Upper lobe of right lung (tissue), 1 donor: ENCODE measurements at regions not wholly inside any gene's neighbourhood (a gene's known extent, or its start where the extent isn't known, plus 50 kb on each side); places are given as distances from the start of the nearest gene placed in this dataset.
A peak's percentile ranks its signal among the peaks of the same experiment; 100 is the strongest.

Experiments
- ATAC-seq: fragments of 200-7000 bp; cut with Tn5 transposase; one replicate; pipeline ENCODE4 v1.9.1; 2020; ENCODE audit warnings: mild to moderate bottlenecking, moderate library complexity
- DNase-seq: peaks from one replicate; pipeline ENCODE4 v3.0.0-alpha.2; 2020
- H3K27ac ChIP-seq: fragments of 200-600 bp; one replicate; pipeline ENCODE4 v1.8.0; 2022
- H3K27me3 ChIP-seq: fragments of 200-600 bp; one replicate; pipeline ENCODE4 v1.8.0; 2022; ENCODE audit warnings: mild to moderate bottlenecking
- H3K36me3 ChIP-seq: fragments of 200-600 bp; one replicate; pipeline ENCODE4 v1.8.0; 2022
- H3K4me1 ChIP-seq: fragments of 200-600 bp; one replicate; pipeline ENCODE4 v1.8.0; 2022
- H3K4me3 ChIP-seq: fragments of 200-600 bp; one replicate; pipeline ENCODE4 v1.8.0; 2022; ENCODE audit warnings: mild to moderate bottlenecking
- H3K9me3 ChIP-seq: fragments of 200-600 bp; one replicate; pipeline ENCODE4 v1.8.0; 2022
- intact Hi-C: fragments of 100-400 bp; cut with DNase I; formaldehyde crosslinking; loops from one replicate; pipeline ENCODE4 v1.11.0; 2022
- TF ChIP-seq, protein P1 (sequence below): fragments of 200-600 bp; IDR thresholded peaks from one replicate; pipeline ENCODE4 v1.8.0; 2022; ENCODE audit warnings: antibody characterized with exemption
- donor health status: DM: no; HTN: yes; CAD: no; lungs with severe emphysema.

DNA sequence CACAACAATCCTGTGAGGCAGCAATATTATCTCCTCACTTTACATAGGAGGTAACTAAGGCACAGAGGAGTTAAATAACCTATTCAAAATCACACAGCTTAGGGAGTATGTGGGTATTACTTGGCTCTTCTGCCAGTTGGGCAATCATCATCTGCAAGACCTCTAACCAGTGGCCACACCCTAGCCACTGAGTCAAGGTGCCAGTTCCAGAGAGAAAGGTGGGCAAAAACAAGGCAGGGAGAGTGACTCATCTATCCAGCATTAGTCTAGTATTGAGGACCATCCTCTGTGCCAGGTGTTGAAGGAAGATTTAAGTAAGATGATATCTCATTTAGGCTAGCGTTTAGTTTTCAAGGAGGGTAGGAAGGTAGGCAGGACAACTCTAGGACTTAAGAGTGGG lies 113.9 kb upstream of the EOLA2 start:
- intact Hi-C loops: no loop called here
- H3K27ac ChIP-seq: no peak overlapping the region
- no peaks in the 10 kb centered on the region for H3K4me1 ChIP-seq
- H3K4me3 ChIP-seq: no peak overlapping the region
- no peaks in the 10 kb centered on the region for H3K9me3 ChIP-seq
- no peaks in the 10 kb centered on the region for H3K27me3 ChIP-seq
- DNase-seq (no peak), ATAC-seq (no peak)
- no peaks in the 10 kb centered on the region for H3K36me3 ChIP-seq
- TF ChIP-seq, protein P1, sequence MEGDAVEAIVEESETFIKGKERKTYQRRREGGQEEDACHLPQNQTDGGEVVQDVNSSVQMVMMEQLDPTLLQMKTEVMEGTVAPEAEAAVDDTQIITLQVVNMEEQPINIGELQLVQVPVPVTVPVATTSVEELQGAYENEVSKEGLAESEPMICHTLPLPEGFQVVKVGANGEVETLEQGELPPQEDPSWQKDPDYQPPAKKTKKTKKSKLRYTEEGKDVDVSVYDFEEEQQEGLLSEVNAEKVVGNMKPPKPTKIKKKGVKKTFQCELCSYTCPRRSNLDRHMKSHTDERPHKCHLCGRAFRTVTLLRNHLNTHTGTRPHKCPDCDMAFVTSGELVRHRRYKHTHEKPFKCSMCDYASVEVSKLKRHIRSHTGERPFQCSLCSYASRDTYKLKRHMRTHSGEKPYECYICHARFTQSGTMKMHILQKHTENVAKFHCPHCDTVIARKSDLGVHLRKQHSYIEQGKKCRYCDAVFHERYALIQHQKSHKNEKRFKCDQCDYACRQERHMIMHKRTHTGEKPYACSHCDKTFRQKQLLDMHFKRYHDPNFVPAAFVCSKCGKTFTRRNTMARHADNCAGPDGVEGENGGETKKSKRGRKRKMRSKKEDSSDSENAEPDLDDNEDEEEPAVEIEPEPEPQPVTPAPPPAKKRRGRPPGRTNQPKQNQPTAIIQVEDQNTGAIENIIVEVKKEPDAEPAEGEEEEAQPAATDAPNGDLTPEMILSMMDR: no peak

DNA sequence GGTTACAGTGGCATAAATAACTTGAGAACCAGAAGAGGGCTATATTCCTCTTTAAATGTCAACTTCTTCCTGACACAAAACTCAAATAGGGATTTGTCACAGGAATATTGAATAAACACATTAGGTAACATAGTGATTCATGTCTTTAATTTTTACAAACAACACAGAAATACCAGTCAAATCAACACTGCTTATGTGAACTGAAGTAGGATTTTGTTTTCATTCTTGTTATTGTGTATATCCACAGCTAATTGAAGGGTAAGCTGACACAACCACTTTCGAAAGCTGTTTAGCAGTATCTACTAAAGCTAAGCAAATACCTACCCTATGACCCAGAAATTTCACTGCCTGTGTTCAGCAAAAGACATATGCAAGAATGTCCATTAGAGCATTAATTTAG lies 120.4 kb upstream of the EOLA2 start:
- intact Hi-C loops: no loop called here
- no peak overlapping the region for H3K27ac ChIP-seq
- TF ChIP-seq, protein P1: no peak

DNA sequence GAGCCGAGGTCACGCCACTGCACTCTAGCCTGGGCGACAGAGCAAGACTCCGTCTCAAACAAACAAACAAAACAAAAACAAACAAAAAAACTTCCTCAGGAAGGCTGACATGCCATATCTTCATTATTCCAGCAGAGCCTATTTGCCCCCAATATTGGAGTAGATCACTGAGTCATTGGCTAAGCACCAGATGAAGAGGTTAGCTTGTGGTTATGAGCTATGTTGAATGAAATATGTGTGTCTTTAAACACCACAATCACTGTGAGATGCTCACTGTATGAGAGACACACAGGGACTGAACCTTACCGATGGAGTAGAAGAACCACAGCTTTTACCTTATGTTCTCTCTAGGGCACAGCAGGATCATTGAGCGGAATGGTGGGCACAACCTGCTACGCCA lies 122.1 kb upstream of the EOLA2 start:
- ATAC-seq: no peak
- no peaks in the 10 kb centered on the region for H3K36me3 ChIP-seq
- TF ChIP-seq, protein P1: no peak
- intact Hi-C loops: no loop called here
- DNase-seq: no peak
- H3K27ac ChIP-seq: no peak overlapping the region
- H3K4me3 ChIP-seq: no peak overlapping the region
- H3K4me1 ChIP-seq: no peaks in the 10 kb centered on the region
- H3K27me3 ChIP-seq: no peaks in the 10 kb centered on the region
- no peaks in the 10 kb centered on the region for H3K9me3 ChIP-seq

More for the DNA sequence above, 120.4 kb upstream of the EOLA2 start:
- Histone ChIP-seq H3K9me3 (no peaks in the 10 kb centered on the region), H3K4me1 (no peaks in the 10 kb centered on the region), H3K27me3 (no peaks in the 10 kb centered on the region), H3K4me3 (no peak overlapping the region), H3K36me3 (no peaks in the 10 kb centered on the region)
- DNase-seq: no peak
- no peak for ATAC-seq

DNA sequence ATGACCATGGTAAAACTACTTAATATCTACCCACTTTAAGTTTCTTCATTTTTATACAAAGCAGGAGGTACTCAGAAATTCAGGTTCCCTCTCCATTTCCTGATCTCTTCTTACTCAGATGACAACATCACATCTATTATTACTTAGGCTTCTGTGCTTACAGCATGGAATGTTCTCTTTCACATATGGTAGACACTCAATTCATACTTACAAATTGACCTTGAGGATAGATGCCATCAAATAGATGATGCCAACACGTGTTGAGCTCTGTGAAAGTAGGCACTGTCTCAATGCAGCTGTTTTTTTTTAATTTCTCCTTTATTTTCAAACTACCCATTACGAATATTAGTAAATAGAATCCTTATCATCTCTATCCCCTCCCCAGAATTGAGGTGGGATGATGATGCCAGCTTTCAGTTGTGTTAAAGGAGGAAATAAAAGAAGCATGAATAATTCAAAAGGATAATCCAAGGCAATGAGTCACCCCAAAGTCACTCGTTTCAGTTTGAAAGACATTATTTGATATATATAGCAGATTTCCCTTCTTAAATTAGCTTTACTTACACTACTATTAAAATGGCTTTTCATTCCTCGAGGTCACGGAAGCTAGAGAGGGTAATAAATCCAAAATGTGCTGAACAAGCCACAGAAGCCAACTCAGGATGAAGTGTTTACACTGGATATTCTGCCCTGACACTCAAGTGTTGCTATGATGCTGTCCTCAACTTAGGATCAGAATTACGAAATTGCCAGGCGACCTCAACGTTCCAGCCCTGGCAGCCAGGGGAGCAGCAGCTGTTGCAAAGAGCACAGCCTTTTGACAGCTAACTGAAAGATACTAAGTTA lies 124.2 kb upstream of the EOLA2 start:
- peak; percentile 61 for ATAC-seq
- intact Hi-C loops: no loop called here
- TF ChIP-seq, protein P1: no peak

DNA sequence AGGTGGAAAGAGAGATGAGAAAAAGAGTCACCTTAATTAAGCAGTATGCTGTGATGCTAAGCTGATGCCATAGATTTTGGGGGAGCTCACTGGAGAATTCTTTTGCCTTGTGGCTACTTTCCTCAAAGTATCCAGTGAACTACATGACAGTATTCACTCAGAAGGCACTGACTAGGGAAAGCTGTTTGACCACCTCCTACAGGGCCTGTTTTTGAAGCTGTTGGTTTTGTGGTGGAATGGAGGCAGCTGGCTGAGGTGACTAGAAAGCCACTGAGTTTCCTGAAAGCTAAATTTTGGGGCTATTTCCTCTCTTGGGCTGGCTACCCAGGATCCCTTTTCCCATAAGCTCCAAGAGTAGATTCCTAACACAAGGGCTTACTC lies 124.8 kb upstream of the EOLA2 start:
- H3K4me3 ChIP-seq: no peak overlapping the region
- no peaks in the 10 kb centered on the region for H3K27me3 ChIP-seq
- DNase-seq: no peak
- no peak for ATAC-seq
- no peak overlapping the region for H3K27ac ChIP-seq
- intact Hi-C loops: no loop called here
- H3K4me1 ChIP-seq: no peaks in the 10 kb centered on the region
- no peaks in the 10 kb centered on the region for H3K36me3 ChIP-seq
- TF ChIP-seq, protein P1: no peak
- H3K9me3 ChIP-seq: no peaks in the 10 kb centered on the region

More for the DNA sequence above, 124.2 kb upstream of the EOLA2 start:
- no peak overlapping the region for H3K27ac ChIP-seq
- H3K4me3 ChIP-seq: no peak overlapping the region
- no peaks in the 10 kb centered on the region for H3K27me3 ChIP-seq
- DNase-seq: no peak
- H3K4me1 ChIP-seq: no peaks in the 10 kb centered on the region
- no peaks in the 10 kb centered on the region for H3K36me3 ChIP-seq
- no peaks in the 10 kb centered on the region for H3K9me3 ChIP-seq
